Astrocyte (in vitro differentiated cells and primary cell): ENCODE measurements at regions not wholly inside any gene's neighbourhood (a gene's known extent, or its start where the extent isn't known, plus 50 kb on each side); places are given as distances from the start of the nearest gene placed in this dataset.
A peak's percentile ranks its signal among the peaks of the same experiment; 100 is the strongest.

ENCODE experiments used
- DNase-seq: peaks from one replicate; pipeline ENCODE4 v3.0.0-alpha.2; 2010; ENCODE audit warnings: low read depth
- FAIRE-seq: peaks from 2 replicates; lab custom pipeline; 2011; peaks lifted over from hg19 to GRCh38; lab: Jason Lieb, UNC
- H2AFZ ChIP-seq: 2 replicates; pipeline ENCODE4 v1.6.0; 2012; ENCODE audit warnings: low read depth, low read length, inconsistent platforms
- H3K27ac ChIP-seq: 2 replicates; pipeline ENCODE4 v1.5.1; 2011; ENCODE audit warnings: low read depth, low read length, inconsistent platforms
- H3K27me3 ChIP-seq: 2 replicates; pipeline ENCODE4 v1.6.0; 2011; ENCODE audit warnings: low read length, inconsistent platforms; ENCODE audit not compliant: insufficient read depth
- H3K36me3 ChIP-seq: 2 replicates; pipeline ENCODE4 v1.5.1; 2011; ENCODE audit warnings: low read length, inconsistent platforms; ENCODE audit not compliant: insufficient read depth
- H3K4me1 ChIP-seq: 2 replicates; pipeline ENCODE4 v1.5.1; 2011; ENCODE audit warnings: low read length, inconsistent platforms; ENCODE audit not compliant: insufficient read depth
- H3K4me2 ChIP-seq: 2 replicates; pipeline ENCODE4 v1.6.0; 2012; ENCODE audit warnings: low read length, inconsistent platforms
- H3K4me3 ChIP-seq: 2 replicates; pipeline ENCODE4 v1.5.1; 2011; ENCODE audit warnings: low read depth, mild to moderate bottlenecking, low read length, inconsistent platforms; ENCODE audit not compliant: insufficient read depth
- H3K79me2 ChIP-seq: 2 replicates; pipeline ENCODE4 v1.6.0; 2012; ENCODE audit warnings: mild to moderate bottlenecking, low read length, inconsistent platforms; ENCODE audit not compliant: insufficient read depth
- H3K9ac ChIP-seq: 2 replicates; pipeline ENCODE4 v1.6.0; 2012; ENCODE audit warnings: mild to moderate bottlenecking, low read length, inconsistent platforms
- H3K9me3 ChIP-seq: 2 replicates; pipeline ENCODE4 v1.5.1; 2012; ENCODE audit warnings: low read depth, mild to moderate bottlenecking, low read length, inconsistent platforms; ENCODE audit not compliant: insufficient read depth
- H4K20me1 ChIP-seq: 2 replicates; pipeline ENCODE4 v1.6.0; 2012; ENCODE audit warnings: low read length, inconsistent platforms; ENCODE audit not compliant: insufficient read depth
- H3K27ac Mint-ChIP-seq: one replicate; pipeline ENCODE4 v1.8.0; 2021; ENCODE audit warnings: mild to moderate bottlenecking, mixed read lengths; ENCODE audit not compliant: unreplicated experiment
- H3K27me3 Mint-ChIP-seq: one replicate; pipeline ENCODE4 v1.8.0; 2021; ENCODE audit warnings: low read depth, mixed read lengths; ENCODE audit not compliant: unreplicated experiment
- H3K36me3 Mint-ChIP-seq: one replicate; pipeline ENCODE4 v1.8.0; 2021; ENCODE audit warnings: low read depth, mixed read lengths; ENCODE audit not compliant: unreplicated experiment
- H3K4me1 Mint-ChIP-seq: one replicate; pipeline ENCODE4 v1.8.0; 2021; ENCODE audit warnings: low read depth, mixed read lengths; ENCODE audit not compliant: unreplicated experiment
- H3K4me3 Mint-ChIP-seq: one replicate; pipeline ENCODE4 v1.8.0; 2021; ENCODE audit warnings: mild to moderate bottlenecking, moderate library complexity, mixed read lengths; ENCODE audit not compliant: unreplicated experiment
- H3K9me3 Mint-ChIP-seq: one replicate; pipeline ENCODE4 v1.8.0; 2021; ENCODE audit warnings: mild to moderate bottlenecking, mixed read lengths; ENCODE audit not compliant: unreplicated experiment
- EZH2 ChIP-seq: IDR thresholded peaks from 2 replicates; pipeline ENCODE4 v1.6.1; 2012; ENCODE audit warnings: mild to moderate bottlenecking, low read length, inconsistent platforms; ENCODE audit not compliant: insufficient read depth
- TF ChIP-seq, protein P1 (sequence below): IDR thresholded peaks from 2 replicates; pipeline ENCODE4 v1.5.1; 2011; ENCODE audit warnings: low read depth, mild to moderate bottlenecking, inconsistent platforms, low read length, moderate library complexity; ENCODE audit not compliant: insufficient read depth

DNA sequence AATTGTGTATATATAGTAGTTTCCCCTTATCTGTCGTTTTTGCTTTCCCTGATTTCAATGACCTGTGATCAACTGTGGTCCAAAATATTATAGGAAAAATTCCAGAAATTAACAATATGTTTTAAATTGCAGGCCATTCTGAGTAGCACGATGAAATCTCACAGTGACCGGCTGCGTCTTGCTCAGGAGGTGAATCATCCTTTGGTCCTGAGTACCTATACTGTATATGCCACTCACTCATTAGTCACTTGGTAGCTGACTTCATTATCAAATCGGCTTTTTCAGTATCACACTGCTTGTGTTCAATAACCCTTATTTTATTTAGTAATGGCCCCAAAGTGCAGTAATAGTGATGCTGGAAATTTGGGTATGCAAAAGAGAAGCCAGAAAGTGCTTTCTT lies 728.3 kb upstream of the EYS start:
- H3K4me1 ChIP-seq: no peaks in the 10 kb centered on the region
- H2AFZ ChIP-seq: no peak overlapping the region
- TF ChIP-seq EZH2: no peak
- Mint-ChIP-seq H3K36me3 (no peaks in the 10 kb centered on the region), H3K9me3 (no peaks in the 10 kb centered on the region), H3K27ac (peak overlapping the region; percentile 47), H3K4me1 (peaks cover 2% of the 10 kb centered on the region), H3K4me3 (no peak overlapping the region), H3K27me3 (no peaks in the 10 kb centered on the region)
- no peak overlapping the region for H3K4me2 ChIP-seq
- H3K79me2 ChIP-seq: no peaks in the 10 kb centered on the region
- no peaks in the 10 kb centered on the region for H3K9me3 ChIP-seq
- no peaks in the 10 kb centered on the region for H3K36me3 ChIP-seq
- H3K27me3 ChIP-seq: no peaks in the 10 kb centered on the region
- FAIRE-seq (no peak), DNase-seq (no peak)
- no peak overlapping the region for H3K4me3 ChIP-seq
- H3K9ac ChIP-seq: no peak overlapping the region
- no peaks in the 10 kb centered on the region for H4K20me1 ChIP-seq
- no peak overlapping the region for H3K27ac ChIP-seq

DNA sequence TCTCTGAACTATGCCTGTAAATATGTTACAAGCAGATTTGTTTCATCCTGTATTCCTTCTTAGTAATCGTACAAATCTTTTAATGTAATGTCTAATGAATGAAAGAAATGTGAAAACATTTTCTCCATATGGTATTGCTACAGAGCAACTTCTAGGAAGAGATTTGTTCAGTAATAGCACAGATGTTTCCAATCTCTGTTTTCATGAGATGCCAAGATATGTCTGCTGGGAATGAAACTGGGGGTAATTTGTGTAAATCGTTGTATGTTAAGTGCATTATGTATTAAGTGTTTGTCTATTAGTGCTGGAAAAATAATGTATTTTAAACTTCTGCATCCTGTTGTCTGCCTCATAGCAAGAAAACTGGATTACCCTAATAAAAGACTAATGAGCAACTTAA lies 722.2 kb upstream of the EYS start:
- peaks cover 3% of the 10 kb centered on the region for H3K9me3 Mint-ChIP-seq
- Histone ChIP-seq H3K79me2 (no peaks in the 10 kb centered on the region), H3K27ac (no peak overlapping the region), H2AFZ (no peak overlapping the region), H4K20me1 (no peaks in the 10 kb centered on the region), H3K9me3 (no peaks in the 10 kb centered on the region), H3K4me1 (no peaks in the 10 kb centered on the region), H3K4me2 (no peak overlapping the region), H3K9ac (no peak overlapping the region), H3K27me3 (no peaks in the 10 kb centered on the region), H3K36me3 (no peaks in the 10 kb centered on the region), H3K4me3 (no peak overlapping the region)
- DNase-seq (no peak), FAIRE-seq (no peak)
- no peak overlapping the region for H3K4me3 Mint-ChIP-seq
- no peaks in the 10 kb centered on the region for H3K27me3 Mint-ChIP-seq
- no peak overlapping the region for H3K27ac Mint-ChIP-seq
- no peaks in the 10 kb centered on the region for H3K36me3 Mint-ChIP-seq
- H3K4me1 Mint-ChIP-seq: no peaks in the 10 kb centered on the region
- no peak for TF ChIP-seq EZH2
- TF ChIP-seq, protein P1, sequence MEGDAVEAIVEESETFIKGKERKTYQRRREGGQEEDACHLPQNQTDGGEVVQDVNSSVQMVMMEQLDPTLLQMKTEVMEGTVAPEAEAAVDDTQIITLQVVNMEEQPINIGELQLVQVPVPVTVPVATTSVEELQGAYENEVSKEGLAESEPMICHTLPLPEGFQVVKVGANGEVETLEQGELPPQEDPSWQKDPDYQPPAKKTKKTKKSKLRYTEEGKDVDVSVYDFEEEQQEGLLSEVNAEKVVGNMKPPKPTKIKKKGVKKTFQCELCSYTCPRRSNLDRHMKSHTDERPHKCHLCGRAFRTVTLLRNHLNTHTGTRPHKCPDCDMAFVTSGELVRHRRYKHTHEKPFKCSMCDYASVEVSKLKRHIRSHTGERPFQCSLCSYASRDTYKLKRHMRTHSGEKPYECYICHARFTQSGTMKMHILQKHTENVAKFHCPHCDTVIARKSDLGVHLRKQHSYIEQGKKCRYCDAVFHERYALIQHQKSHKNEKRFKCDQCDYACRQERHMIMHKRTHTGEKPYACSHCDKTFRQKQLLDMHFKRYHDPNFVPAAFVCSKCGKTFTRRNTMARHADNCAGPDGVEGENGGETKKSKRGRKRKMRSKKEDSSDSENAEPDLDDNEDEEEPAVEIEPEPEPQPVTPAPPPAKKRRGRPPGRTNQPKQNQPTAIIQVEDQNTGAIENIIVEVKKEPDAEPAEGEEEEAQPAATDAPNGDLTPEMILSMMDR: no peak

DNA sequence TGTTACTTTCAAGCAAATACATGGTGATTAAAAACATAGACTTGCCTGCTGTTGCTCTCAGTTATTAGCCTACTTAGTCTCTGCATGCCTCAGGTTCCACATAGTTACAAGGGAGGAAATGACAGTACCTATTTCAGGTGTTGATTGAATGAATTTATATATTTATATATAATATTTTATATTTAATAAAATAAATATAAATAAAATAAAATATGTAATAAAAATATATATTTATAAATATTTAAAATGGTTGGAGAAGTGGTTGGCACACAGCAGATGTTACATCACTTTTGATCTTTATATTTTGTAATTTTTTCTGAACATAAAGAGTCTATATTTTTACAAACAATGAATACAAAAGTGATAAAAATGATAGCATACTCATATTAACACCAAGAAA lies 716.0 kb upstream of the EYS start:
- H3K36me3 ChIP-seq: no peaks in the 10 kb centered on the region

More for the DNA sequence above, 716.0 kb upstream of the EYS start:
- no peak overlapping the region for H2AFZ ChIP-seq
- no peaks in the 10 kb centered on the region for H3K9me3 ChIP-seq
- FAIRE-seq (no peak), DNase-seq (no peak)
- no peaks in the 10 kb centered on the region for H3K4me1 ChIP-seq
- H3K4me3 ChIP-seq: no peak overlapping the region
- H3K9me3 Mint-ChIP-seq: peaks cover 3% of the 10 kb centered on the region
- peaks cover 2% of the 10 kb centered on the region for H3K4me1 Mint-ChIP-seq
- H3K27ac ChIP-seq: no peak overlapping the region
- H3K27me3 Mint-ChIP-seq: no peaks in the 10 kb centered on the region
- no peaks in the 10 kb centered on the region for H3K79me2 ChIP-seq
- H3K4me3 Mint-ChIP-seq: no peak overlapping the region
- no peaks in the 10 kb centered on the region for H3K27me3 ChIP-seq
- TF ChIP-seq, protein P1: no peak
- no peak for TF ChIP-seq EZH2
- H3K36me3 Mint-ChIP-seq: no peaks in the 10 kb centered on the region
- no peak overlapping the region for H3K4me2 ChIP-seq
- H4K20me1 ChIP-seq: no peaks in the 10 kb centered on the region
- H3K9ac ChIP-seq: no peak overlapping the region
- H3K27ac Mint-ChIP-seq: no peak overlapping the region
